K562 (cell line): ENCODE measurements at regions not wholly inside any gene's neighbourhood (a gene's known extent, or its start where the extent isn't known, plus 50 kb on each side); places are given as distances from the start of the nearest gene placed in this dataset.

Source experiments
- COPS2 ChIP-seq: fragments of 450-650 bp; conservative IDR thresholded peaks from 2 replicates; pipeline ENCODE4 v1.6.1; 2016; ENCODE audit warnings: mild to moderate bottlenecking, moderate library complexity
- CREB3 ChIP-seq: fragments of 450-650 bp; conservative IDR thresholded peaks from 2 replicates; pipeline ENCODE4 v1.6.1; 2016; ENCODE audit warnings: missing genetic modification characterization, low read depth, mild to moderate bottlenecking, missing compliant biosample characterization, moderate library complexity
- CREB5 ChIP-seq: fragments of 250-450 bp; sonication (Bioruptor Pico); IDR thresholded peaks from 2 replicates; pipeline ENCODE4 v1.5.0; 2020; ENCODE audit warnings: mild to moderate bottlenecking
- E2F4 ChIP-seq: sonication (generic); formaldehyde crosslinking; IDR thresholded peaks from 2 replicates; pipeline ENCODE4 v1.8.0; 2022; ENCODE audit warnings: mild to moderate bottlenecking, low read depth, missing genetic modification reagents
- EHMT2 ChIP-seq: fragments of 450-650 bp; IDR thresholded peaks from 2 replicates; pipeline ENCODE4 v1.6.1; 2018; ENCODE audit warnings: antibody characterized with exemption
- ETV5 ChIP-seq: sonication (generic); formaldehyde crosslinking; IDR thresholded peaks from 2 replicates; pipeline ENCODE4 v1.4.0; 2020; ENCODE audit warnings: low read depth, mild to moderate bottlenecking, missing genetic modification reagents
- FIP1L1 ChIP-seq: fragments of 200-400 bp; formaldehyde crosslinking; IDR thresholded peaks from 2 replicates; pipeline ENCODE4 v1.6.1; 2018; ENCODE audit warnings: mild to moderate bottlenecking, low read depth, low read length; ENCODE audit not compliant: poor library complexity, severe bottlenecking
- FOXA3 ChIP-seq, 2 experiments: fragments of 450-650 bp in 1 of 2; sonication (generic) in 1 of 2; formaldehyde crosslinking; IDR thresholded peaks in 1 of 2; conservative IDR thresholded peaks in 1 of 2; 2 replicates each; pipeline versions ENCODE4 v1.4.0 to v1.8.0; 2020 to 2022; ENCODE audit warnings: mild to moderate bottlenecking in 2 of 2, missing genetic modification reagents in 1 of 2
- FOXJ2 ChIP-seq: fragments of 200-800 bp; sonication (Bioruptor generic); IDR thresholded peaks from 2 replicates; pipeline ENCODE4 v1.6.1; 2016; ENCODE audit warnings: missing genetic modification characterization, missing compliant biosample characterization
- HDAC2 ChIP-seq: fragments of 450-650 bp; IDR thresholded peaks from 2 replicates; pipeline ENCODE4 v1.6.1; 2016; ENCODE audit warnings: mild to moderate bottlenecking
- MEIS2 ChIP-seq: fragments of 450-650 bp; IDR thresholded peaks from 2 replicates; pipeline ENCODE4 v1.6.1; 2014; ENCODE audit warnings: mild to moderate bottlenecking; ENCODE audit not compliant: partially characterized antibody
- PHB2 ChIP-seq: fragments of 450-650 bp; IDR thresholded peaks from 2 replicates; pipeline ENCODE4 v1.6.1; 2017; ENCODE audit warnings: low read depth
- POU5F1 ChIP-seq: fragments of 150-350 bp; IDR thresholded peaks from 2 replicates; pipeline ENCODE4 v1.6.1; 2014; ENCODE audit warnings: borderline replicate concordance, low read length, low read depth, mild to moderate bottlenecking; ENCODE audit not compliant: partially characterized antibody
- RUNX1 ChIP-seq: sonication (generic); IDR thresholded peaks from 2 replicates; pipeline ENCODE4 v1.6.1; 2016; ENCODE audit warnings: antibody characterized with exemption, low read depth
- SMAD1 ChIP-seq: fragments of 150-350 bp; IDR thresholded peaks from 2 replicates; pipeline ENCODE4 v1.6.1; 2014; ENCODE audit warnings: low read length, low read depth; ENCODE audit not compliant: partially characterized antibody
- SMARCA4 ChIP-seq: fragments of 450-650 bp; IDR thresholded peaks from 2 replicates; pipeline ENCODE4 v1.6.1; 2016
- SUPT5H ChIP-seq: fragments of 450-650 bp; IDR thresholded peaks from 2 replicates; pipeline ENCODE4 v1.6.1; 2016
- YY1 ChIP-seq, 3 experiments: IDR thresholded peaks; 2 replicates each; pipeline ENCODE4 v1.6.1; 2011; ENCODE audit warnings: low read length in 2 of 3, mild to moderate bottlenecking in 2 of 3, moderate library complexity in 2 of 3, borderline replicate concordance in 1 of 3, control low read depth in 1 of 3, low read depth in 1 of 3; ENCODE audit not compliant: insufficient read depth in 3 of 3, insufficient replicate concordance in 2 of 3, control insufficient read depth in 1 of 3, insufficient read length in 1 of 3; ENCODE audit errors: extremely low read depth in 1 of 3
- ZBTB12 ChIP-seq: fragments of 250-450 bp; sonication (Bioruptor Pico); IDR thresholded peaks from 2 replicates; pipeline ENCODE4 v1.4.0; 2020
- ZNF175 ChIP-seq: fragments of 200-800 bp; sonication (Bioruptor generic); IDR thresholded peaks from 2 replicates; pipeline ENCODE4 v1.6.1; 2016; ENCODE audit warnings: low read depth, mild to moderate bottlenecking, missing genetic modification characterization, missing compliant biosample characterization
- ZNF584 ChIP-seq: fragments of 200-800 bp; sonication (Bioruptor generic); IDR thresholded peaks from 2 replicates; pipeline ENCODE4 v1.6.1; 2016; ENCODE audit warnings: low read depth, mild to moderate bottlenecking, missing genetic modification characterization, missing compliant biosample characterization
- ZNF785 ChIP-seq: fragments of 250-450 bp; sonication (Bioruptor Pico); IDR thresholded peaks from 2 replicates; pipeline ENCODE4 v1.4.0; 2020; ENCODE audit warnings: mild to moderate bottlenecking

- TF ChIP-seq E2F4 (CRISPR knock-in tag) (no peak), PHB2 (no peak), ZNF175 (CRISPR knock-in tag) (peak; percentile 33; the same call in 1 of the 2 replicates), ETV5 (CRISPR knock-in tag) (peak; percentile 55), SMAD1 (no peak), YY1 (IDR thresholded peaks at IDR 0.05; ENCODE audit: borderline replicate concordance in 1 of 3, control insufficient read depth in 1 of 3, extremely low read depth in 1 of 3, insufficient read depth in 3 of 3, insufficient read length in 1 of 3, insufficient replicate concordance in 2 of 3, low read depth in 1 of 3, low read length in 2 of 3) (no peak), HDAC2 (0 out of 2 replicates have a peak, but pooled peaks have one; percentile 48), ZNF584 (CRISPR knock-in tag) (no peak), FOXJ2 (tag) (no peak), MEIS2 (peak; percentile 70), FIP1L1 (no peak), SUPT5H (no peak), ZNF785 (no peak), CREB5 (CRISPR knock-in tag) (no peak), CREB3 (no peak), EHMT2 (0 out of 2 replicates have a peak, but pooled peaks have one; percentile 48), FOXA3 (CRISPR knock-in tag; conservative IDR thresholded peaks at IDR 0.05 in 1 of 2, IDR thresholded peaks at IDR 0.05 in 1 of 2) (no peak), POU5F1 (no peak), SMARCA4 (peak; percentile 51; the same call in 1 of the 2 replicates), RUNX1 (no peak), ZBTB12 (no peak), COPS2 (no peak)
These were observed 404.4 kb upstream of the PROK2 start (continued) for GRCh38 chr3:72189339-72189738.
